SK-N-SH treated with all-trans-retinoic acid at 6 μM for 48 hours (cell line): ENCODE measurements at regions not wholly inside any gene's neighbourhood (a gene's known extent, or its start where the extent isn't known, plus 50 kb on each side); places are given as distances from the start of the nearest gene placed in this dataset.

Experiments
- CSDC2 ChIP-seq: fragments of 250-450 bp; sonication (Bioruptor Pico); IDR thresholded peaks from 2 replicates; pipeline ENCODE4 v1.5.0; 2020; ENCODE audit warnings: mild to moderate bottlenecking, moderate library complexity
- CSRNP3 ChIP-seq: fragments of 250-450 bp; sonication (Bioruptor Pico); IDR thresholded peaks from 2 replicates; pipeline ENCODE4 v1.5.1; 2021; ENCODE audit warnings: mild to moderate bottlenecking, moderate library complexity
- ESRRG ChIP-seq: fragments of 250-450 bp; sonication (Bioruptor Pico); IDR thresholded peaks from 2 replicates; pipeline ENCODE4 v1.6.1; 2021; ENCODE audit warnings: mild to moderate bottlenecking
- GLIS3 ChIP-seq: fragments of 250-450 bp; sonication (Bioruptor Pico); IDR thresholded peaks from 2 replicates; pipeline ENCODE4 v1.5.0; 2020; ENCODE audit warnings: mild to moderate bottlenecking, moderate library complexity
- OSR1 ChIP-seq: fragments of 250-450 bp; sonication (Bioruptor Pico); IDR thresholded peaks from 2 replicates; pipeline ENCODE4 v1.8.0; 2022; ENCODE audit warnings: moderate library complexity, mild to moderate bottlenecking, inconsistent platforms
- PPARA ChIP-seq: fragments of 250-450 bp; sonication (Bioruptor Pico); IDR thresholded peaks from 2 replicates; pipeline ENCODE4 v1.5.0; 2020; ENCODE audit warnings: mild to moderate bottlenecking, borderline replicate concordance
- RARB ChIP-seq: fragments of 250-450 bp; sonication (Bioruptor Pico); IDR thresholded peaks from 2 replicates; pipeline ENCODE4 v1.8.0; 2021; ENCODE audit warnings: mild to moderate bottlenecking, moderate library complexity
- SNAI2 ChIP-seq: fragments of 250-450 bp; sonication (Bioruptor Pico); IDR thresholded peaks from 2 replicates; pipeline ENCODE4 v1.5.0; 2020; ENCODE audit warnings: mild to moderate bottlenecking, moderate library complexity
- TOX ChIP-seq: fragments of 250-450 bp; sonication (Bioruptor Pico); IDR thresholded peaks from 2 replicates; pipeline ENCODE4 v1.8.0; 2021; ENCODE audit warnings: mild to moderate bottlenecking, moderate library complexity, borderline replicate concordance
- ZC3H10 ChIP-seq: fragments of 250-450 bp; sonication (Bioruptor Pico); IDR thresholded peaks from 2 replicates; pipeline ENCODE4 v1.5.1; 2021; ENCODE audit warnings: mild to moderate bottlenecking, moderate library complexity
- ZNF8 ChIP-seq: fragments of 450-650 bp; formaldehyde crosslinking; IDR thresholded peaks from 2 replicates; pipeline ENCODE4 v1.5.0; 2020; ENCODE audit warnings: mild to moderate bottlenecking, moderate library complexity

GRCh38 chr2:51778806-51779205, 746.9 kb upstream of the NRXN1 start:
- TF ChIP-seq ZC3H10, result no peak
- no peak for TF ChIP-seq PPARA (CRISPR knock-in tag)
- no peak for TF ChIP-seq SNAI2 (CRISPR knock-in tag)
- no peak for TF ChIP-seq RARB (CRISPR knock-in tag)
- TF ChIP-seq ZNF8 (CRISPR knock-in tag), result no peak
- TF ChIP-seq ESRRG (CRISPR knock-in tag), result no peak
- TF ChIP-seq CSDC2 (CRISPR knock-in tag), result no peak
- TF ChIP-seq OSR1, result no peak
- TF ChIP-seq GLIS3 (CRISPR knock-in tag), result no peak
- no peak for TF ChIP-seq CSRNP3 (CRISPR knock-in tag)
- no peak for TF ChIP-seq TOX (CRISPR knock-in tag)
